GM12801 (cell line): ENCODE measurements at regions not wholly inside any gene's neighbourhood (a gene's known extent, or its start where the extent isn't known, plus 50 kb on each side); places are given as distances from the start of the nearest gene placed in this dataset.

Experiments
- TF ChIP-seq, protein P1 (sequence below): IDR thresholded peaks from one replicate; pipeline ENCODE4 v1.5.1; 2011; ENCODE audit warnings: control low read depth; ENCODE audit not compliant: insufficient read length; ENCODE audit errors: extremely low read depth

DNA sequence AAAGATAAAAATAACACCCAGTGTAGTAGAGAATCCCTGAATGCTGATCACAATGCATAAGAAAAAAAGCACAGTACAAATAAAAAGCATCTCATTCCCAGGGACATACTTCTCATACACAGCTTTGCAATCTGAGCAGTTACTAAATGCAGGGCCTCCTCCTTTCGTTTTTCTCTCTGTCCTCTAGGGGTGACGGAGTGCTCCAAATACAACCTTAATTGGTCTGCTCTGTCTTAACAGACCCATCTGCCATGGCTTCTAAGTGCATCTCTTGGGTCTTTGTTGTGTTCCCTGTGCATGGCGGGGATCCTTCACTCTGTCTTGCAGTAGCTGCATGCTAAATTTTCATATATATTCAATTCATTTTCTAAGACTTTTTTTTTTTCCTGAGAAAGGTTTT is 1114.2 kb upstream of the RAG2 start:
- TF ChIP-seq, protein P1, sequence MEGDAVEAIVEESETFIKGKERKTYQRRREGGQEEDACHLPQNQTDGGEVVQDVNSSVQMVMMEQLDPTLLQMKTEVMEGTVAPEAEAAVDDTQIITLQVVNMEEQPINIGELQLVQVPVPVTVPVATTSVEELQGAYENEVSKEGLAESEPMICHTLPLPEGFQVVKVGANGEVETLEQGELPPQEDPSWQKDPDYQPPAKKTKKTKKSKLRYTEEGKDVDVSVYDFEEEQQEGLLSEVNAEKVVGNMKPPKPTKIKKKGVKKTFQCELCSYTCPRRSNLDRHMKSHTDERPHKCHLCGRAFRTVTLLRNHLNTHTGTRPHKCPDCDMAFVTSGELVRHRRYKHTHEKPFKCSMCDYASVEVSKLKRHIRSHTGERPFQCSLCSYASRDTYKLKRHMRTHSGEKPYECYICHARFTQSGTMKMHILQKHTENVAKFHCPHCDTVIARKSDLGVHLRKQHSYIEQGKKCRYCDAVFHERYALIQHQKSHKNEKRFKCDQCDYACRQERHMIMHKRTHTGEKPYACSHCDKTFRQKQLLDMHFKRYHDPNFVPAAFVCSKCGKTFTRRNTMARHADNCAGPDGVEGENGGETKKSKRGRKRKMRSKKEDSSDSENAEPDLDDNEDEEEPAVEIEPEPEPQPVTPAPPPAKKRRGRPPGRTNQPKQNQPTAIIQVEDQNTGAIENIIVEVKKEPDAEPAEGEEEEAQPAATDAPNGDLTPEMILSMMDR = no peak

DNA sequence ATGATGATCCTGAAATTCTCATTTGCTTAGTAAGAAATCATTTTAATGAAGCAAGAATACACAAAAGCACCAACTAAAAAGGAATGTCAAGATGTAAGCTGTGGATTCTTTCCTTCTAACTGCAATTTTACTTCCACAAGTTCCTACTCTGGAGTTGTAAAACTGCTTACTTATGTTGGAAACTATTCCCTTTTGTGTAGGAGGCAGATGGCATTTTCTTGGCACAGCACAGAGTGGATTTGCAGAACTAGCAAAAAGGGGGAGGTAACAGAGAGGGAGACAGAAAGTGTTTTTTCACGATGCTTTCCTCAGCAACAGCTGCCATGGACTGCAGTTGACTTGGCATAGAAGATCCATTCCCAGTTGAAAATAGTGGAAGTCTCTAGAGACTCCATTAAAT is 1112.0 kb upstream of the RAG2 start:
- TF ChIP-seq, protein P1 = no peak

DNA sequence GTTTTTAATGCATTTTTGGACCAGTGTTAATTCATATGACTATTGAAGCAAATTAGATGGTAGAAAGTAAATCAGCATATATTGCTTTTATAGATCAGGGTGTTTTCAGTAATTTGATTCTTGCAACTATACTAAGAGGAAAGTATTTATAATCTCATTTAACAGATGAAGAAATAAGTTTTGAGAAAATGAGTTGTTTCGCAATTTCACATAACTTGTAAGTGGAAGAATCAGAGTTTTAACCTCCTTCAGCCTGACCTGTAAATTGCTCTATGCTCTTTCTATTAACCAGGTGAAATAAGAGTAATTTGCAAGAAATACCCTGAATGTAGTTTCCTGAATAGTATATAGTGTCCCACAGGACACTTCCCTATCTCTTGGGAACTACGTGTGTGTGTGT is 1106.8 kb upstream of the RAG2 start:
- TF ChIP-seq, protein P1 = no peak

DNA sequence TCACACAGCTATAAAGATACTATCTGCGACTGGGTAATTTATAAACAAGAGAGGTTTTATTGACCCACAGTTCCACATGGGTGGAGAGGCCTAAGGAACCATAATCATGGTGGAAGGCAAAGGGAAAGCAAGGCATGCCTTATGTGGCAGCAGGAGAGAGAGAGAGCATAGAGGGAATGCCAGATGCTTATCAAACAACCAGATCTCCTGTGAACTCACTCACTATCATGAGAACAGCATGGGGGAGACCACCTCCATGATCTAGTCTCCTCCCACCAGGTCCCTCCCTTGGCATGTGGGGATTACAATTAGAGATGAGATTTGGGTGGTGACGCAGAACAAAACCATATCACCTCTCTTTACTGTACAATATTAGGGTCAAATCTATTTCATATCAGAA is 1101.6 kb upstream of the RAG2 start:
- TF ChIP-seq, protein P1 = no peak

DNA sequence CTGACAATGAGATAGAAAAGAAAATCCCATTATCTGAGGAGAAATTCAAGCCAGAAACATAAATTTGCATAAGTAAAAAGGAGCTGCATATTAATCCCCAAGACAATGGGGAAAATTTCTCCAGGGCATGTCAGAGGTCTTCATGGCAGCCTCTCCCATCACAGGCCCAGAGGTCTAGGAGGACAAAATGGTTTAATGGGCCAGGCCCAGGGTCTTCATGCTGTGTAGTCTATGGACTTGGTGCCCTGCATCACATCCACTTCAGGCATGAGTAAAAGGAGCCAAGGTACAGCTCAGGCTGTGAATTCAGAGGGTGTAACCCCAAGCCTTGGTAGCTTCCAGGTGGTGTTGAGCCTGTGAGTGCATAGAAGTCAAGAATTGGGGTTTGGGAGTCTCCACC is 1097.2 kb upstream of the RAG2 start:
- TF ChIP-seq, protein P1 = no peak

DNA sequence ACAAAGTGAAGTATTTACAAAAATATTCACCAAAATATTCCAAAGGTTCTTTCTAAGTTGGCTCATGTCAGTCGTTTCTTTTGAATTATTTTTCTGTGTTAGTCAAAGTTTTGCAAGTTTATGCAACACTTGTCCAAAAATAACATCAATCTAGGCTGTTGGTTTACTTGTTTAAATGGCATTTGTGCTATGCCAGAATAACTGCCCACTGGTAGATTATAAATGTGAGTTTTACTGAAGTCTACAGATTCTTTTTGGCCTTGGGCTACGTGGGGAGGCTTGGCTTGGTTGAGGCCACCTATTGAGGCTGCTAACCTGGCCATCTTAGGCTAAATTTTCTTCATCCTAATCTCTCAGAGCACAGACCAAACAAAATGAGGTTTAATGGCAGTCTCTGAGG is 1091.9 kb upstream of the RAG2 start:
- TF ChIP-seq, protein P1 = no peak

DNA sequence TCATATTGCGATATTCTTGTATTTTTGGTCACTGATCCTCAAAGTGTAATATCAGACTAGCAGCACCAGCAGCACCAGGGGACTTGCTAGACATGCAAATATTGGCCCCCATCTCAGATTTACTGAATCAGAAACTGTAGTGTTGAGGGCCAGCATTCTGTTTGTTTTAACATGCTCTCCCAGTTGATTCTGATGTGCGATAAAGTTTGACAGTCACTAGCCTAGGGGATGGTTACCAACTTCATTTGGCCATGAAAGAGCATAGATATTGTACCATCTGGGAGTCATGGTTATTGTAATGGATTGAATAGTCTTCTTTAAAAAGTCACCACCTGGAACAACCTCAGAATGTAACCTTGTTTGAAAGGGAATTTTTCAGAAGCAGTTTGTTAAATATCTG is 1090.4 kb upstream of the RAG2 start:
- TF ChIP-seq, protein P1 = no peak

DNA sequence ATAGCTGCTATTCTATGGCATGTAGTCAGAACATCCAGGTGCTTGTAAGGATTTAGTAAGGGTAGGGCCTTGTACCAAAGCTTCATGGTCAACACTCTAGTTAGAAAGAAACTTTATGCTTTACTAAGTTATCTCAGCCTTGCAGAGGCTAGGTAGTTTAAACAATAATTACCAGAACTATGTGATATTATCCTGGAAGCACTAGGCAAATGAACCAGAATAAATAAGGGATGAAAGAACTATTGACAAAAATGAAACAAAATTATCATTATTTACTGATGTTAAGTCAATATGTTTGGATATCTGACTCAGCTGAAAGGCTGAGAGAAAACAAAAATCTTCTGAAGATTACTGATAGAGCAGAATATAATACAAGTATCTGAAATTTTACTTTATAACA is 1089.1 kb upstream of the RAG2 start:
- TF ChIP-seq, protein P1 = no peak
